Body of pancreas (tissue), 4 donors: ENCODE measurements at regions not wholly inside any gene's neighbourhood (a gene's known extent, or its start where the extent isn't known, plus 50 kb on each side); places are given as distances from the start of the nearest gene placed in this dataset.
A peak's percentile ranks its signal among the peaks of the same experiment; 100 is the strongest.

Source experiments
- ATAC-seq: fragments of 150-250 bp; one replicate; pipeline ENCODE4 v1.9.1; 2016
- DNase-seq, 4 donors: peaks; one replicate each; pipeline ENCODE4 v3.0.0-alpha.2; 2019
- H3K27ac ChIP-seq, 4 donors: fragments of 200-600 bp; sonication (generic); 1 replicate in 3 of 4; 2 replicates in 1 of 4; pipeline versions ENCODE4 v1.5.1 to v1.6.1; 2016 to 2019; ENCODE audit warnings: mild to moderate bottlenecking in 1 of 4, mixed read lengths in 1 of 4, moderate library complexity in 1 of 4
- H3K27me3 ChIP-seq, 2 donors: fragments of 200-600 bp; sonication (generic); one replicate each; pipeline ENCODE4 v1.6.0; 2016; ENCODE audit warnings: mild to moderate bottlenecking in 1 of 2
- H3K36me3 ChIP-seq, 2 donors: fragments of 200-600 bp; sonication (generic); replicated peaks in 1 of 2; 2 replicates each; pipeline ENCODE4 v1.5.1; 2016; ENCODE audit warnings: low read depth in 2 of 2; ENCODE audit not compliant: insufficient read depth in 1 of 2
- H3K4me1 ChIP-seq: fragments of 200-600 bp; sonication (generic); one replicate; pipeline ENCODE4 v1.6.0; 2016
- H3K4me3 ChIP-seq, 2 donors: fragments of 200-600 bp; sonication (generic); 1 replicate in 1 of 2; 2 replicates in 1 of 2; pipeline ENCODE4 v1.5.1; 2016 to 2019
- H3K9me3 ChIP-seq, 3 donors: fragments of 200-600 bp; sonication (generic); 1 replicate in 2 of 3; 2 replicates in 1 of 3; pipeline ENCODE4 v1.5.1; 2016
- CTCF ChIP-seq, 7 experiments: fragments of 450-650 bp in 4 of 7; fragments of 200-600 bp in 3 of 7; sonication (generic) in 3 of 7; IDR thresholded peaks; one replicate each; pipeline ENCODE4 v1.5.1; 2016 to 2019; ENCODE audit warnings: antibody characterized with exemption in 7 of 7
- POLR2A ChIP-seq, 3 donors: fragments of 450-650 bp; IDR thresholded peaks; one replicate each; pipeline ENCODE4 v1.6.1; 2016; ENCODE audit warnings: antibody characterized with exemption in 3 of 3, mild to moderate bottlenecking in 2 of 3
- WGBS, 2 donors: methylation state at CpG; one replicate each; pipeline ENCODE4 v1.1.5; 2017; 5-methylcytosine and 5-hydroxymethylcytosine counted together
- intact Hi-C: fragments of 100-400 bp; cut with DNase I; formaldehyde crosslinking; loops from one replicate; pipeline ENCODE4 v1.15.1; 2023

GRCh38 chr12:74963304-74963703 lies 246.3 kb downstream of the KCNC2 start:
- no peak for TF ChIP-seq CTCF (IDR thresholded peaks at IDR 0.05)
- TF ChIP-seq POLR2A (IDR thresholded peaks at IDR 0.05): no peak
- WGBS, 2 donors: 16 to 20% methylated on average over 1 of the region's 1 CpG
- H3K9me3 ChIP-seq: no peaks in the 10 kb centered on the region
- ATAC-seq (no peak), DNase-seq (no peak)
- no peaks in the 10 kb centered on the region for H3K36me3 ChIP-seq
- no peak overlapping the region for H3K4me3 ChIP-seq
- peaks cover 24% of the 10 kb centered on the region for H3K4me1 ChIP-seq
- H3K27ac ChIP-seq: peak overlapping the region in 3 of 4 donors; percentile 23 to 78 (median 67)
- intact Hi-C loops: no loop called here
- H3K27me3 ChIP-seq: no peaks in the 10 kb centered on the region

- Histone ChIP-seq H3K9me3 (no peaks in the 10 kb centered on the region), H3K4me1 (peaks cover 24% of the 10 kb centered on the region), H3K4me3 (no peak overlapping the region), H3K27me3 (no peaks in the 10 kb centered on the region), H3K27ac (peak overlapping the region in 2 of 4 donors; percentile 67 to 78), H3K36me3 (no peaks in the 10 kb centered on the region)
- peak; percentile 98 for ATAC-seq
- TF ChIP-seq CTCF (IDR thresholded peaks at IDR 0.05) (no peak), POLR2A (IDR thresholded peaks at IDR 0.05) (peak in 1 of 3 donors; percentile 5)
- no peak for DNase-seq
- intact Hi-C loops: no loop called here
- 34 to 36% methylated on average over 5 of the region's 5 CpGs for WGBS, 2 donors
These were observed 245.7 kb downstream of the KCNC2 start for GRCh38 chr12:74963867-74964331.

GRCh38 chr12:74964390-74964789 lies 245.2 kb downstream of the KCNC2 start:
- DNase-seq: no peak
- TF ChIP-seq CTCF (IDR thresholded peaks at IDR 0.05) (no peak), POLR2A (IDR thresholded peaks at IDR 0.05) (no peak)
- Histone ChIP-seq H3K9me3 (no peaks in the 10 kb centered on the region), H3K27ac (peak overlapping the region in 1 of 4 donors; percentile 78), H3K27me3 (no peaks in the 10 kb centered on the region), H3K36me3 (no peaks in the 10 kb centered on the region), H3K4me1 (peaks cover 24% of the 10 kb centered on the region), H3K4me3 (no peak overlapping the region)
- WGBS, 2 donors: 51 to 54% methylated on average over 2 of the region's 2 CpGs
- intact Hi-C loops: no loop called here
- no peak for ATAC-seq

- no peak for DNase-seq
- Histone ChIP-seq H3K4me3 (no peak overlapping the region), H3K27me3 (no peaks in the 10 kb centered on the region), H3K4me1 (no peaks in the 10 kb centered on the region), H3K27ac (no peak overlapping the region), H3K36me3 (no peaks in the 10 kb centered on the region), H3K9me3 (no peaks in the 10 kb centered on the region)
- WGBS, 2 donors: 43 to 48% methylated on average over 1 of the region's 1 CpG
- TF ChIP-seq POLR2A (IDR thresholded peaks at IDR 0.05) (no peak), CTCF (IDR thresholded peaks at IDR 0.05) (no peak)
- no peak for ATAC-seq
- intact Hi-C loops: no loop called here
These were observed 238.4 kb downstream of the KCNC2 start for GRCh38 chr12:74971201-74971600.

- intact Hi-C loops: no loop called here
- Histone ChIP-seq H3K4me1 (no peaks in the 10 kb centered on the region), H3K4me3 (no peak overlapping the region), H3K27me3 (no peaks in the 10 kb centered on the region), H3K27ac (no peak overlapping the region), H3K36me3 (no peaks in the 10 kb centered on the region), H3K9me3 (no peaks in the 10 kb centered on the region)
- no peak for ATAC-seq
- DNase-seq: no peak
- 41 to 50% methylated on average over 5 of the region's 5 CpGs for whole genome bisulfite sequencing, 2 donors
- TF ChIP-seq POLR2A (IDR thresholded peaks at IDR 0.05): no peak
- TF ChIP-seq CTCF (IDR thresholded peaks at IDR 0.05): no peak
These were observed 231.7 kb downstream of the KCNC2 start for GRCh38 chr12:74977832-74978481.
